ENCODE measurements at regions not wholly inside any gene's neighbourhood (a gene's known extent, or its start where the extent isn't known, plus 50 kb on each side); places are given as distances from the start of the nearest gene placed in this dataset.

- Histone ChIP-seq H3K9me2 (replicated peaks; ENCODE audit: insufficient read depth) (no peaks in the 10 kb centered on the region), H3K4me3 (no peak overlapping the region), H3K36me3 (replicated peaks; ENCODE audit: insufficient read depth, low read depth) (no peaks in the 10 kb centered on the region), H3K4me2 (no peak overlapping the region), H4K20me1 (ENCODE audit: insufficient read depth, poor library complexity, severe bottlenecking) (no peaks in the 10 kb centered on the region), H2AFZ (no peak overlapping the region), H3K27ac (no peak overlapping the region), H3K9me3 (ENCODE audit: low read depth) (peaks cover 9% of the 10 kb centered on the region), H3K79me2 (no peaks in the 10 kb centered on the region), H3K4me1 (ENCODE audit: insufficient read depth) (no peaks in the 10 kb centered on the region), H3K27me3 (no peaks in the 10 kb centered on the region)
- 72% methylated on average over 1 of the region's 1 CpG for WGBS (ENCODE audit: low lambda C conversion rate, missing lambda C conversion rate)
- no peak for DNase-seq (ENCODE audit: low spot score)
- TF ChIP-seq CTCF (IDR thresholded peaks at IDR 0.05; ENCODE audit: poor library complexity): no peak
- no peak for TF ChIP-seq EZH2 (IDR thresholded peaks at IDR 0.05; ENCODE audit: borderline replicate concordance)
- TF ChIP-seq EZH2phosphoT487 (IDR thresholded peaks at IDR 0.05; ENCODE audit: low read depth, severe bottlenecking, unreplicated experiment): no peak
These were observed 142.8 kb upstream of the B3GAT2 start for GRCh38 chr6:71099649-71100048.

- 74% methylated on average over 2 of the region's 2 CpGs for WGBS (ENCODE audit: low lambda C conversion rate, missing lambda C conversion rate)
- no peak overlapping the region for H3K27ac ChIP-seq
- no peak overlapping the region for H3K4me3 ChIP-seq
- H4K20me1 ChIP-seq (ENCODE audit: insufficient read depth, poor library complexity, severe bottlenecking): no peaks in the 10 kb centered on the region
- H2AFZ ChIP-seq: no peak overlapping the region
- no peak overlapping the region for H3K4me2 ChIP-seq
- H3K36me3 ChIP-seq (replicated peaks; ENCODE audit: insufficient read depth, low read depth): no peaks in the 10 kb centered on the region
- no peaks in the 10 kb centered on the region for H3K4me1 ChIP-seq (ENCODE audit: insufficient read depth)
- no peak for TF ChIP-seq CTCF (IDR thresholded peaks at IDR 0.05; ENCODE audit: poor library complexity)
- TF ChIP-seq EZH2 (IDR thresholded peaks at IDR 0.05; ENCODE audit: borderline replicate concordance): no peak
- no peak for TF ChIP-seq EZH2phosphoT487 (IDR thresholded peaks at IDR 0.05; ENCODE audit: low read depth, severe bottlenecking, unreplicated experiment)
- no peaks in the 10 kb centered on the region for H3K27me3 ChIP-seq
- H3K9me2 ChIP-seq (replicated peaks; ENCODE audit: insufficient read depth): no peaks in the 10 kb centered on the region
- peaks cover 9% of the 10 kb centered on the region for H3K9me3 ChIP-seq (ENCODE audit: low read depth)
- no peaks in the 10 kb centered on the region for H3K79me2 ChIP-seq
- DNase-seq (ENCODE audit: low spot score): no peak
These were observed 146.3 kb upstream of the B3GAT2 start for GRCh38 chr6:71103130-71103529.

GRCh38 chr6:71103641-71104040 is 146.8 kb upstream of the B3GAT2 start:
- peaks cover 7% of the 10 kb centered on the region for H3K9me3 ChIP-seq (ENCODE audit: low read depth)

More at GRCh38 chr6:71103641-71104040, 146.8 kb upstream of the B3GAT2 start:
- Histone ChIP-seq H3K4me1 (ENCODE audit: insufficient read depth) (no peaks in the 10 kb centered on the region), H2AFZ (no peak overlapping the region), H3K4me2 (no peak overlapping the region), H3K79me2 (no peaks in the 10 kb centered on the region), H3K4me3 (no peak overlapping the region), H3K27ac (no peak overlapping the region), H4K20me1 (ENCODE audit: insufficient read depth, poor library complexity, severe bottlenecking) (no peaks in the 10 kb centered on the region), H3K9me2 (replicated peaks; ENCODE audit: insufficient read depth) (no peaks in the 10 kb centered on the region), H3K36me3 (replicated peaks; ENCODE audit: insufficient read depth, low read depth) (no peaks in the 10 kb centered on the region), H3K27me3 (no peaks in the 10 kb centered on the region)
- 90% methylated on average over 1 of the region's 1 CpG for WGBS (ENCODE audit: low lambda C conversion rate, missing lambda C conversion rate)
- TF ChIP-seq EZH2 (IDR thresholded peaks at IDR 0.05; ENCODE audit: borderline replicate concordance) (no peak), CTCF (IDR thresholded peaks at IDR 0.05; ENCODE audit: poor library complexity) (no peak), EZH2phosphoT487 (IDR thresholded peaks at IDR 0.05; ENCODE audit: low read depth, severe bottlenecking, unreplicated experiment) (no peak)
- DNase-seq (ENCODE audit: low spot score): no peak

Data from hepatocyte (in vitro differentiated cells).